ENCODE measurements at regions not wholly inside any gene's neighbourhood (a gene's known extent, or its start where the extent isn't known, plus 50 kb on each side); places are given as distances from the start of the nearest gene placed in this dataset.

DNA sequence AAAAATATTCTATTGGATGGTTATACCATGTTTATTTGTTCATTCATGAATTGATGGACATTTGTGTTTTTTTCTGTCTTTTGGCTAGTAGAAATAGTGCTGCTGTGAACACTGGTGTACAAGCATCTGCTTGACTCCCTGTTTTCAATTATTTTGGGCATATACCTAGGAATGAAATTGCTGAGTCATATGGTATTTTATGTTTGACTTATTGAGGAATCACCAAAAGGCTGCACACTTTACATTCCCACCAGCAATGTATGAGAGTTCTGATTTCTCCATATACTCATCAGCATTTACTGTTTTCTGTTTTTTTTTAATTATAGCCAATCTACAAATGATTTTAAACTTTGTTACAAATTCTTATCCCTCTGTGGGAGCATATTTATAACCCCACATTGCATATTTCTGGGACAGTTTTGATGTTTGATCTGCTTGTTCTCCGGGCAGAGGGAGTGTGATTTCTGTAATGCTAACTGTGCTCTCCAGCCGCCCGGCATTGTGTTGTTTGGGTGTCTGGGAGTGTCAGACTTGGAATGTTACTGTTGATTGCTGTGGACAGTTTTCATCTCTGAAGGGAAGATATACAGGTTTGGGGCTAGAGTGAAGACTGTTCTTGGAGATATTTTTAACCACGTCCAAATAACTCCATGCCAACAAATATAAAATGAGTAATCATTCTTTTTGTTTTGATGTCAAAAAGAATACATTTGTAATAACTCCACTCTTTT, 60.5 kb upstream of the PGRMC2 start (continued):
- TF ChIP-seq NFE2L1 (tag; IDR thresholded peaks at IDR 0.05; ENCODE audit: borderline replicate concordance, low read depth) (peak; percentile 88), MAFK (IDR thresholded peaks at IDR 0.05; ENCODE audit: low read length) (peak; percentile 91), ZNF316 (IDR thresholded peaks at IDR 0.05) (peak; percentile 98), SMAD4 (CRISPR knock-in tag; conservative IDR thresholded peaks at IDR 0.05) (peak; percentile 27; the same call in 1 of the 2 replicates), MAFF (IDR thresholded peaks at IDR 0.05; ENCODE audit: low read length) (peak; percentile 94), MBD2 (IDR thresholded peaks at IDR 0.05; ENCODE audit: borderline replicate concordance, low read depth) (no peak), KLF13 (tag; IDR thresholded peaks at IDR 0.05; ENCODE audit: borderline replicate concordance, low read depth) (no peak), MAZ (CRISPR knock-in tag; conservative IDR thresholded peaks at IDR 0.05 in 1 of 2, IDR thresholded peaks at IDR 0.05 in 1 of 2) (0 out of 4 replicates have a peak, but pooled peaks of 1 of the 2 experiments have one; percentile 3), EWSR1 (IDR thresholded peaks at IDR 0.05; ENCODE audit: borderline replicate concordance, low read depth, partially characterized antibody) (no peak), SMARCA4 (IDR thresholded peaks at IDR 0.05) (peak; percentile 21; the same call in 1 of the 2 replicates), ZNF766 (CRISPR knock-in tag; conservative IDR thresholded peaks at IDR 0.05) (0 out of 2 replicates have a peak, but pooled peaks have one; percentile 11), KDM1A (IDR thresholded peaks at IDR 0.05) (0 out of 4 replicates have a peak, but pooled peaks of 1 of the 2 experiments have one; percentile 0), C11orf30 (IDR thresholded peaks at IDR 0.05; ENCODE audit: low read depth) (peak; percentile 96), BACH1 (tag; IDR thresholded peaks at IDR 0.05) (peak; percentile 54; the same call in 1 of the 2 replicates), CBX5 (IDR thresholded peaks at IDR 0.05; ENCODE audit: borderline replicate concordance, low read depth) (no peak)
- TF ChIP-seq, protein P1, sequence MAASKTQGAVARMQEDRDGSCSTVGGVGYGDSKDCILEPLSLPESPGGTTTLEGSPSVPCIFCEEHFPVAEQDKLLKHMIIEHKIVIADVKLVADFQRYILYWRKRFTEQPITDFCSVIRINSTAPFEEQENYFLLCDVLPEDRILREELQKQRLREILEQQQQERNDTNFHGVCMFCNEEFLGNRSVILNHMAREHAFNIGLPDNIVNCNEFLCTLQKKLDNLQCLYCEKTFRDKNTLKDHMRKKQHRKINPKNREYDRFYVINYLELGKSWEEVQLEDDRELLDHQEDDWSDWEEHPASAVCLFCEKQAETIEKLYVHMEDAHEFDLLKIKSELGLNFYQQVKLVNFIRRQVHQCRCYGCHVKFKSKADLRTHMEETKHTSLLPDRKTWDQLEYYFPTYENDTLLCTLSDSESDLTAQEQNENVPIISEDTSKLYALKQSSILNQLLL (CRISPR knock-in tag; IDR thresholded peaks at IDR 0.05; ENCODE audit: borderline replicate concordance), result no peak
- TF ChIP-seq, protein P2, sequence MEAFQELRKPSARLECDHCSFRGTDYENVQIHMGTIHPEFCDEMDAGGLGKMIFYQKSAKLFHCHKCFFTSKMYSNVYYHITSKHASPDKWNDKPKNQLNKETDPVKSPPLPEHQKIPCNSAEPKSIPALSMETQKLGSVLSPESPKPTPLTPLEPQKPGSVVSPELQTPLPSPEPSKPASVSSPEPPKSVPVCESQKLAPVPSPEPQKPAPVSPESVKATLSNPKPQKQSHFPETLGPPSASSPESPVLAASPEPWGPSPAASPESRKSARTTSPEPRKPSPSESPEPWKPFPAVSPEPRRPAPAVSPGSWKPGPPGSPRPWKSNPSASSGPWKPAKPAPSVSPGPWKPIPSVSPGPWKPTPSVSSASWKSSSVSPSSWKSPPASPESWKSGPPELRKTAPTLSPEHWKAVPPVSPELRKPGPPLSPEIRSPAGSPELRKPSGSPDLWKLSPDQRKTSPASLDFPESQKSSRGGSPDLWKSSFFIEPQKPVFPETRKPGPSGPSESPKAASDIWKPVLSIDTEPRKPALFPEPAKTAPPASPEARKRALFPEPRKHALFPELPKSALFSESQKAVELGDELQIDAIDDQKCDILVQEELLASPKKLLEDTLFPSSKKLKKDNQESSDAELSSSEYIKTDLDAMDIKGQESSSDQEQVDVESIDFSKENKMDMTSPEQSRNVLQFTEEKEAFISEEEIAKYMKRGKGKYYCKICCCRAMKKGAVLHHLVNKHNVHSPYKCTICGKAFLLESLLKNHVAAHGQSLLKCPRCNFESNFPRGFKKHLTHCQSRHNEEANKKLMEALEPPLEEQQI (IDR thresholded peaks at IDR 0.05), result 0 out of 2 replicates have a peak, but pooled peaks have one; percentile 9
- TF ChIP-seq, protein P3, sequence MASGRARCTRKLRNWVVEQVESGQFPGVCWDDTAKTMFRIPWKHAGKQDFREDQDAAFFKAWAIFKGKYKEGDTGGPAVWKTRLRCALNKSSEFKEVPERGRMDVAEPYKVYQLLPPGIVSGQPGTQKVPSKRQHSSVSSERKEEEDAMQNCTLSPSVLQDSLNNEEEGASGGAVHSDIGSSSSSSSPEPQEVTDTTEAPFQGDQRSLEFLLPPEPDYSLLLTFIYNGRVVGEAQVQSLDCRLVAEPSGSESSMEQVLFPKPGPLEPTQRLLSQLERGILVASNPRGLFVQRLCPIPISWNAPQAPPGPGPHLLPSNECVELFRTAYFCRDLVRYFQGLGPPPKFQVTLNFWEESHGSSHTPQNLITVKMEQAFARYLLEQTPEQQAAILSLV (tag; IDR thresholded peaks at IDR 0.05), result no peak
